ENCODE measurements at regions not wholly inside any gene's neighbourhood (a gene's known extent, or its start where the extent isn't known, plus 50 kb on each side); places are given as distances from the start of the nearest gene placed in this dataset.

DNA sequence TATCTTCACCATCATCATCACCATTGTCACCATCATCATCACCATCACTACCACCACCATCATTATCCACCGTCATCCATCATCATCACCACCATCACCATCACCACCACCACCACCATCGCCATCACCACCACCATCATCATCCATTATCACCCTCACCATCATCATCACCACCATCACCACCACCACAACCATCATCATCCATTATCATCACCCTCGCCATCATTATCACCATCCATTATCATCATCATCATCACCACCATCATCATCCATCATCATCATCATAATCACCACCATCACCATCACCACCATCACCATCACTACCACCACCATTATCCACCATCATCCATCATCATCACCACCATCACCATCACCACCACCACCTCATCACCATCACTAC lies 95.6 kb downstream of the C16orf95 start:
- Histone ChIP-seq H3K4me3 (ENCODE audit: low read length in 3 of 3) (no peak overlapping the region), H3K27ac (ENCODE audit: low read depth in 2 of 2, low read length in 2 of 2) (no peak overlapping the region), H3K4me1 (ENCODE audit: control insufficient read depth in 2 of 3, insufficient read depth in 2 of 3, low read depth in 1 of 3, low read length in 3 of 3) (no peaks in the 10 kb centered on the region), H3K9ac (ENCODE audit: low read length in 3 of 3) (no peak overlapping the region), H3K9me3 (ENCODE audit: control insufficient read depth in 2 of 3, insufficient read depth in 1 of 3, low read length in 3 of 3) (peaks cover 0 to 3% (median 0%) of the 10 kb centered on the region in 3 donors), H3K27me3 (ENCODE audit: control insufficient read depth, insufficient read depth, low read length) (no peaks in the 10 kb centered on the region), H3K36me3 (ENCODE audit: control insufficient read depth in 2 of 3, insufficient read depth in 3 of 3, low read length in 3 of 3) (no peaks in the 10 kb centered on the region)
- FAIRE-seq (no peak), DNase-seq (no peak)
- TF ChIP-seq, protein P1, sequence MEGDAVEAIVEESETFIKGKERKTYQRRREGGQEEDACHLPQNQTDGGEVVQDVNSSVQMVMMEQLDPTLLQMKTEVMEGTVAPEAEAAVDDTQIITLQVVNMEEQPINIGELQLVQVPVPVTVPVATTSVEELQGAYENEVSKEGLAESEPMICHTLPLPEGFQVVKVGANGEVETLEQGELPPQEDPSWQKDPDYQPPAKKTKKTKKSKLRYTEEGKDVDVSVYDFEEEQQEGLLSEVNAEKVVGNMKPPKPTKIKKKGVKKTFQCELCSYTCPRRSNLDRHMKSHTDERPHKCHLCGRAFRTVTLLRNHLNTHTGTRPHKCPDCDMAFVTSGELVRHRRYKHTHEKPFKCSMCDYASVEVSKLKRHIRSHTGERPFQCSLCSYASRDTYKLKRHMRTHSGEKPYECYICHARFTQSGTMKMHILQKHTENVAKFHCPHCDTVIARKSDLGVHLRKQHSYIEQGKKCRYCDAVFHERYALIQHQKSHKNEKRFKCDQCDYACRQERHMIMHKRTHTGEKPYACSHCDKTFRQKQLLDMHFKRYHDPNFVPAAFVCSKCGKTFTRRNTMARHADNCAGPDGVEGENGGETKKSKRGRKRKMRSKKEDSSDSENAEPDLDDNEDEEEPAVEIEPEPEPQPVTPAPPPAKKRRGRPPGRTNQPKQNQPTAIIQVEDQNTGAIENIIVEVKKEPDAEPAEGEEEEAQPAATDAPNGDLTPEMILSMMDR (IDR thresholded peaks at IDR 0.05; ENCODE audit: borderline replicate concordance, extremely low read depth, insufficient read depth), result no peak
- intact Hi-C loops (cut with DNase I), result no loop called here

DNA sequence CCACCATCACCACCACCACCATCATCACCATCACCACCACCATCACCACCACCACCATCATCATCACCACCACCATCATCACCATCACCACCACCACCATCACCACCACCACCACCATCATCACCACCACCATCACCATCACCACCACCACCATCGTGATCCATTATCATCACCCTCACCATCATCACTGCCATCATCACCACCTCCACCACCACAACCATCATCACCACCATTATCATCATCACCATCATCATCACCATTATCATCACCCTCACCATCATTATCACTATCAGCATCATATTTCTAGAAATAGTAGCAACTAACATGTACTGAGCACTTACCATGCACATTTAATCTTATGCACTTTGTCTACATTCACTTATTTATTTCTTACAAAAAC lies 94.9 kb downstream of the C16orf95 start:
- peaks cover 0 to 3% (median 0%) of the 10 kb centered on the region in 3 donors for H3K9me3 ChIP-seq (ENCODE audit: control insufficient read depth in 2 of 3, insufficient read depth in 1 of 3, low read length in 3 of 3)
- FAIRE-seq, result no peak
- no peaks in the 10 kb centered on the region for H3K4me1 ChIP-seq (ENCODE audit: control insufficient read depth in 2 of 3, insufficient read depth in 2 of 3, low read depth in 1 of 3, low read length in 3 of 3)
- no peaks in the 10 kb centered on the region for H3K27me3 ChIP-seq (ENCODE audit: control insufficient read depth, insufficient read depth, low read length)
- no peak overlapping the region for H3K9ac ChIP-seq (ENCODE audit: low read length in 3 of 3)
- H3K4me3 ChIP-seq (ENCODE audit: low read length in 3 of 3), result no peak overlapping the region
- H3K36me3 ChIP-seq (ENCODE audit: control insufficient read depth in 2 of 3, insufficient read depth in 3 of 3, low read length in 3 of 3), result no peaks in the 10 kb centered on the region
- TF ChIP-seq, protein P1 (IDR thresholded peaks at IDR 0.05; ENCODE audit: borderline replicate concordance, extremely low read depth, insufficient read depth), result no peak
- DNase-seq, result no peak
- no peak overlapping the region for H3K27ac ChIP-seq (ENCODE audit: low read depth in 2 of 2, low read length in 2 of 2)
- intact Hi-C loops (cut with DNase I), result no loop called here

DNA sequence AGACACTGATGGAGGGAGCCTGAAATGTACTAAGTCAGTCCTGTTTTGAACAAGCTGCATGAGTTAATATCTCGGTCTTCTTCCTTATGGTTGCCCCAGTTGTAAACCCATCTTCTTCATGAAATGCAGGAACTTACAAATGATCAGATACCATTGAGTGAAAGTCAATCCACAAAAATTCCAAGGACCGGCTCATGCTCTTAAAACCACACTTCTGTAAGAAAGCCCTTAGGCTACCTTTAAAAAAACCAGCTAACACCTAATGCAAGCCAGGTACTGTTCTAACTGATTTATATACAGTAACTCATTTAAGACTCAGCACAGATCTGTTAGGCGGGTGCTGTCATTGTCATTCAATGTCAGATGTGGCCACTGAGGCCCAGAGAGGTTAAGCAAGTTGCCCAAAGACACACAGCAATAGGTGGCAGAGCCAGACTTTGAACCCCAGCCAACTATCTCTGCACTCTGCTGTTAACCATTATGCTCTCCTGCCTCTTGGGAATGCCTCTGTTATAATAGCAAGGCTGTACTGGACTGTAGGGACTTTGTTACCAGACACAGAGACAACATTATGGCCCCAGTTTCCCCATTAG lies 93.4 kb downstream of the C16orf95 start:
- Histone ChIP-seq H3K4me3 (ENCODE audit: low read length in 3 of 3) (no peak overlapping the region), H3K4me1 (ENCODE audit: control insufficient read depth in 2 of 3, insufficient read depth in 2 of 3, low read depth in 1 of 3, low read length in 3 of 3) (no peaks in the 10 kb centered on the region), H3K36me3 (ENCODE audit: control insufficient read depth in 2 of 3, insufficient read depth in 3 of 3, low read length in 3 of 3) (no peaks in the 10 kb centered on the region), H3K27ac (ENCODE audit: low read depth in 2 of 2, low read length in 2 of 2) (no peak overlapping the region), H3K9ac (ENCODE audit: low read length in 3 of 3) (no peak overlapping the region), H3K27me3 (ENCODE audit: control insufficient read depth, insufficient read depth, low read length) (no peaks in the 10 kb centered on the region), H3K9me3 (ENCODE audit: control insufficient read depth in 2 of 3, insufficient read depth in 1 of 3, low read length in 3 of 3) (peaks cover 0 to 3% (median 0%) of the 10 kb centered on the region in 3 donors)
- TF ChIP-seq, protein P1 (IDR thresholded peaks at IDR 0.05; ENCODE audit: borderline replicate concordance, extremely low read depth, insufficient read depth), result no peak
- FAIRE-seq, result no peak
- intact Hi-C loops (cut with DNase I), result no loop called here
- DNase-seq, result no peak

DNA sequence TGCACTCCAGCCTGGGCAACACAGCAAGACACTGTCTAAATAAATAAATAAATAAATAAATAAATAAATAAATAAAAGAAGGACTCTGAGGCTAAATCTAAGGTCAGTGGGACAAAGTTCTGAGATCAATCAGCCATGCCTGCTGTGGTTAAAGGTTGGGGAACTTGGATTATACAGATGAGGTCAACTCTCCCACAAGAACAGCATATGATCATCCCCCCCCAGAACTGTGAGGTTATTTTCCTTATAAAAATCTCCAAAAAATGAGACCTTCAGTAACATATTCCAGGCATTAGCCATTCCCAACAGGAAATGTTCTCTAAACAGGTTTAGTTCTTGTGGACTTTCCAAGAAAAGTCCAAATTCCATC lies 90.3 kb downstream of the C16orf95 start:
- H3K36me3 ChIP-seq (ENCODE audit: control insufficient read depth in 2 of 3, insufficient read depth in 3 of 3, low read length in 3 of 3), result no peaks in the 10 kb centered on the region
- no peak overlapping the region for H3K27ac ChIP-seq (ENCODE audit: low read depth in 2 of 2, low read length in 2 of 2)
- DNase-seq (no peak), FAIRE-seq (no peak)
- H3K4me1 ChIP-seq (ENCODE audit: control insufficient read depth in 2 of 3, insufficient read depth in 2 of 3, low read depth in 1 of 3, low read length in 3 of 3), result no peaks in the 10 kb centered on the region
- intact Hi-C loops (cut with DNase I), result no loop called here
- peaks cover 0 to 4% (median 0%) of the 10 kb centered on the region in 3 donors for H3K9me3 ChIP-seq (ENCODE audit: control insufficient read depth in 2 of 3, insufficient read depth in 1 of 3, low read length in 3 of 3)
- no peak overlapping the region for H3K9ac ChIP-seq (ENCODE audit: low read length in 3 of 3)
- no peak overlapping the region for H3K4me3 ChIP-seq (ENCODE audit: low read length in 3 of 3)
- H3K27me3 ChIP-seq (ENCODE audit: control insufficient read depth, insufficient read depth, low read length), result no peaks in the 10 kb centered on the region
- TF ChIP-seq, protein P1 (IDR thresholded peaks at IDR 0.05; ENCODE audit: borderline replicate concordance, extremely low read depth, insufficient read depth), result no peak

Measured in kidney (tissue), 13 donors.